ENCODE measurements at regions not wholly inside any gene's neighbourhood (a gene's known extent, or its start where the extent isn't known, plus 50 kb on each side); places are given as distances from the start of the nearest gene placed in this dataset.

GRCh38 chr6:92715991-92716390, 703.4 kb downstream of the EPHA7 start:
- Histone ChIP-seq H2BK15ac (ENCODE audit: low read length) (no peak overlapping the region), H3K18ac (ENCODE audit: extremely low read depth, low read length) (no peak overlapping the region), H2BK12ac (ENCODE audit: low read depth, low read length) (no peak overlapping the region), H3K23ac (ENCODE audit: insufficient read length) (no peak overlapping the region), H3K27me3 (replicated peaks in 1 of 4; ENCODE audit: control insufficient read depth in 3 of 4, extremely low read depth in 1 of 4, insufficient read depth in 3 of 4, low read length in 3 of 4) (no peaks in the 10 kb centered on the region), H3K9me3 (ENCODE audit: insufficient read depth in 2 of 2, low read depth in 1 of 2, low read length in 1 of 2) (no peaks in the 10 kb centered on the region), H2BK5ac (ENCODE audit: low read depth, low read length) (no peak overlapping the region), H3K4ac (replicated peaks; ENCODE audit: insufficient read length, low read depth, low read length) (no peak overlapping the region), H2AK5ac (ENCODE audit: low read depth, low read length) (no peak overlapping the region), H4K5ac (ENCODE audit: insufficient read length, low read depth, low read length) (no peak overlapping the region), H3K4me2 (ENCODE audit: insufficient read depth in 1 of 2, low read depth in 2 of 2, low read length in 2 of 2) (no peak overlapping the region), H4K8ac (ENCODE audit: extremely low read depth, insufficient read depth, low read length) (no peak overlapping the region), H3K56ac (replicated peaks; ENCODE audit: insufficient read length, low read depth, low read length) (no peak overlapping the region), H3K36me3 (ENCODE audit: control insufficient read depth in 2 of 4, insufficient read depth in 4 of 4, low read length in 3 of 4) (no peaks in the 10 kb centered on the region), H3K79me1 (ENCODE audit: low read depth, low read length) (no peaks in the 10 kb centered on the region), H3K4me1 (replicated peaks in 1 of 4; ENCODE audit: control insufficient read depth in 3 of 4, insufficient read depth in 4 of 4, low read length in 3 of 4) (no peaks in the 10 kb centered on the region), H3K23me2 (ENCODE audit: low read depth, low read length) (no peaks in the 10 kb centered on the region), H3K4me3 (ENCODE audit: extremely low read depth in 1 of 4, insufficient read depth in 2 of 4, low read depth in 3 of 4, low read length in 4 of 4) (no peak overlapping the region), H3K9ac (replicated peaks in 1 of 4; ENCODE audit: extremely low read depth in 1 of 4, low read depth in 3 of 4, low read length in 3 of 4) (no peak overlapping the region), H3K27ac (ENCODE audit: low read depth, low read length) (no peak overlapping the region), H2BK20ac (ENCODE audit: low read length) (no peak overlapping the region), H4K20me1 (replicated peaks in 1 of 2; ENCODE audit: control insufficient read depth in 1 of 2, insufficient read depth in 2 of 2, low read length in 2 of 2) (no peaks in the 10 kb centered on the region), H3K14ac (ENCODE audit: insufficient read length) (no peak overlapping the region), H2BK120ac (replicated peaks; ENCODE audit: low read depth, low read length) (no peak overlapping the region), H3K79me2 (ENCODE audit: control insufficient read depth in 1 of 2, insufficient read depth in 2 of 2, low read length in 2 of 2) (no peaks in the 10 kb centered on the region), H4K91ac (replicated peaks; ENCODE audit: insufficient read length, low read length) (no peak overlapping the region), H2AFZ (ENCODE audit: low read length) (no peak overlapping the region)
- DNase-seq (ENCODE audit: low read depth in 1 of 2, low spot score in 2 of 2), result no peak
- ChIA-PET POLR2A (ENCODE audit: partially characterized antibody) (no interaction called here), CTCF (ENCODE audit: partially characterized antibody) (no interaction called here)
- TF ChIP-seq CHD2 (IDR thresholded peaks at IDR 0.05; ENCODE audit: low read length), result no peak
- no peak for TF ChIP-seq GABPA (IDR thresholded peaks at IDR 0.05; ENCODE audit: borderline replicate concordance, insufficient read depth, low read length)
- no peak for TF ChIP-seq SP2 (IDR thresholded peaks at IDR 0.05; ENCODE audit: low read length)
- no peak for TF ChIP-seq KDM4A (IDR thresholded peaks at IDR 0.05; ENCODE audit: low read depth, low read length, severe bottlenecking)
- no peak for TF ChIP-seq KDM1A (IDR thresholded peaks at IDR 0.05; ENCODE audit: borderline replicate concordance, low read length)
- no peak for TF ChIP-seq GTF2F1 (IDR thresholded peaks at IDR 0.05; ENCODE audit: borderline replicate concordance, low read depth, low read length)
- FAIRE-seq, result no peak

Measured in H1 (cell line).